Stimulated activated CD8-positive, alpha-beta memory T cell treated with anti-CD3 and anti-CD28 coated beads, Interleukin-4, amount 100 ng/mL, for 24 hours (primary cell): ENCODE measurements at regions not wholly inside any gene's neighbourhood (a gene's known extent, or its start where the extent isn't known, plus 50 kb on each side); places are given as distances from the start of the nearest gene placed in this dataset.

ENCODE experiments used
- DNase-seq: peaks from one replicate; pipeline ENCODE4 v3.0.0-alpha.2; 2020; ENCODE audit warnings: low read depth

GRCh38 chr17:77501751-77502625 is 361.2 kb downstream of the SEC14L1 start:
- no peak for DNase-seq

GRCh38 chr17:77502626-77503292 is 362.0 kb downstream of the SEC14L1 start:
- no peak for DNase-seq

- DNase-seq = no peak
Measured at GRCh38 chr17:77503293-77503655, 362.5 kb downstream of the SEC14L1 start.

- DNase-seq = no peak
Measured at GRCh38 chr17:77503916-77504651, 363.3 kb downstream of the SEC14L1 start.

- DNase-seq = no peak
Measured at GRCh38 chr17:77504652-77505155, 363.9 kb downstream of the SEC14L1 start.

- DNase-seq = no peak
Measured at GRCh38 chr17:77505181-77505639, 364.4 kb downstream of the SEC14L1 start.

GRCh38 chr17:77506371-77506991 is 365.7 kb downstream of the SEC14L1 start:
- DNase-seq = no peak

GRCh38 chr17:77507111-77507885 is 366.5 kb downstream of the SEC14L1 start:
- DNase-seq = no peak

- DNase-seq = no peak
Measured at GRCh38 chr17:77508047-77508715, 367.4 kb downstream of the SEC14L1 start.

GRCh38 chr17:77509089-77509488 is 368.3 kb downstream of the SEC14L1 start:
- no peak for DNase-seq

GRCh38 chr17:77509599-77509998 is 368.8 kb downstream of the SEC14L1 start:
- DNase-seq = no peak

GRCh38 chr17:77510133-77510796 is 369.5 kb downstream of the SEC14L1 start:
- no peak for DNase-seq

GRCh38 chr17:77511514-77512061 is 370.8 kb downstream of the SEC14L1 start:
- no peak for DNase-seq

GRCh38 chr17:77512062-77512946 is 371.5 kb downstream of the SEC14L1 start:
- no peak for DNase-seq

- no peak for DNase-seq
Measured at GRCh38 chr17:77513045-77513444, 372.3 kb downstream of the SEC14L1 start.

GRCh38 chr17:77515227-77515626 is 374.5 kb downstream of the SEC14L1 start:
- no peak for DNase-seq

- DNase-seq = no peak
Measured at GRCh38 chr17:77516902-77517301, 376.1 kb downstream of the SEC14L1 start.

GRCh38 chr17:77521076-77521475 is 380.3 kb downstream of the SEC14L1 start:
- DNase-seq = no peak

GRCh38 chr17:77523540-77523939 is 382.8 kb downstream of the SEC14L1 start:
- no peak for DNase-seq
